A549 (cell line): ENCODE measurements at regions not wholly inside any gene's neighbourhood (a gene's known extent, or its start where the extent isn't known, plus 50 kb on each side); places are given as distances from the start of the nearest gene placed in this dataset.

ENCODE experiments used
- ATAC-seq, 2 experiments: fragments of 200-7000 bp in 1 of 2; fragments of >200 bp in 1 of 2; cut with Nextera tagmentation in 1 of 2; cut with Tn5 transposase in 1 of 2; 3 replicates each; pipeline versions ENCODE4 v1.8.0 to v1.9.1; 2018 to 2020; ENCODE audit warnings: mild to moderate bottlenecking in 1 of 2, moderate library complexity in 1 of 2
- CTCF ChIA-PET: fragments of 300-600 bp; sonication (Branson Sonifier 250); formaldehyde crosslinking; extraction: SDS; loops from one replicate; lab custom pipeline; 2021; ENCODE audit warnings: antibody characterized with exemption, inconsistent platforms; lab: Yijun Ruan, JAX
- POLR2A ChIA-PET: fragments of 350-600 bp; formaldehyde crosslinking; extraction: SDS; loops from one replicate; lab custom pipeline; 2021; ENCODE audit warnings: antibody characterized with exemption, inconsistent platforms; lab: Yijun Ruan, JAX
- DNase-seq, 2 experiments: peaks; one replicate each; pipeline versions ENCODE4 v3.0.0 to v3.0.0-alpha.2; 2011 to 2016; ENCODE audit warnings: low read depth in 1 of 2, low spot score in 1 of 2
- FAIRE-seq: peaks from 2 replicates; lab custom pipeline; 2011; peaks lifted over from hg19 to GRCh38; lab: Jason Lieb, UNC
- H3K27ac ChIP-seq, 2 experiments: fragments of >200 bp; sonication (Bioruptor Twin); formaldehyde crosslinking; 3 replicates each; pipeline ENCODE4 v1.5.1; 2016 to 2017
- H3K4me1 ChIP-seq: fragments of >200 bp; sonication (Bioruptor Twin); formaldehyde crosslinking; 3 replicates; pipeline ENCODE4 v1.6.1; 2016
- H3K4me2 ChIP-seq: fragments of >200 bp; sonication (Bioruptor Twin); formaldehyde crosslinking; 3 replicates; pipeline ENCODE4 v1.6.1; 2016
- H3K4me3 ChIP-seq: fragments of >200 bp; sonication (Bioruptor Twin); formaldehyde crosslinking; 3 replicates; pipeline ENCODE4 v1.5.1; 2016
- H3K9me3 ChIP-seq: fragments of >200 bp; sonication (Bioruptor Twin); formaldehyde crosslinking; 3 replicates; pipeline ENCODE4 v1.6.1; 2016
- CEBPB ChIP-seq, 2 experiments: fragments of >200 bp in 1 of 2; sonication (Bioruptor Twin) in 1 of 2; formaldehyde crosslinking in 1 of 2; IDR thresholded peaks; 2 replicates each; pipeline ENCODE4 v1.6.1; 2012 to 2016
- EP300 ChIP-seq, 2 experiments: fragments of >200 bp; sonication (Bioruptor Twin); formaldehyde crosslinking; IDR thresholded peaks; 2 replicates in 1 of 2; 3 replicates in 1 of 2; pipeline ENCODE4 v1.6.1; 2016 to 2017
- ESRRA ChIP-seq: fragments of 150-350 bp; IDR thresholded peaks from 2 replicates; pipeline ENCODE4 v1.6.1; 2014; ENCODE audit warnings: mild to moderate bottlenecking, low read length, borderline replicate concordance
- FOSB ChIP-seq: fragments of 250-450 bp; sonication (Bioruptor Pico); IDR thresholded peaks from 2 replicates; pipeline ENCODE4 v1.5.0; 2020; ENCODE audit warnings: mild to moderate bottlenecking, moderate library complexity
- GATA3 ChIP-seq: IDR thresholded peaks from 2 replicates; pipeline ENCODE4 v1.6.1; 2012; ENCODE audit warnings: borderline replicate concordance
- HOXB13 ChIP-seq: fragments of 250-450 bp; sonication (Bioruptor Pico); IDR thresholded peaks from 2 replicates; pipeline ENCODE4 v1.5.0; 2020; ENCODE audit warnings: low read depth, mild to moderate bottlenecking, moderate library complexity
- HOXB5 ChIP-seq: fragments of 250-450 bp; sonication (Bioruptor Pico); IDR thresholded peaks from 2 replicates; pipeline ENCODE4 v1.5.0; 2020; ENCODE audit warnings: mild to moderate bottlenecking, moderate library complexity
- MYC ChIP-seq: IDR thresholded peaks from 2 replicates; pipeline ENCODE4 v1.6.1; 2012; ENCODE audit warnings: mild to moderate bottlenecking, inconsistent platforms, low read length, improper control_type of control experiment, borderline replicate concordance
- PHF8 ChIP-seq: fragments of 200-600 bp; sonication (generic); IDR thresholded peaks from 2 replicates; pipeline ENCODE4 v1.6.1; 2016; ENCODE audit warnings: low read depth, mild to moderate bottlenecking, antibody characterized with exemption, moderate library complexity, borderline replicate concordance
- RAD21 ChIP-seq, 2 experiments: fragments of >200 bp in 1 of 2; sonication (Bioruptor Twin) in 1 of 2; formaldehyde crosslinking in 1 of 2; IDR thresholded peaks in 1 of 2; conservative IDR thresholded peaks in 1 of 2; 2 replicates in 1 of 2; 3 replicates in 1 of 2; pipeline ENCODE4 v1.6.1; 2012 to 2018; ENCODE audit warnings: inconsistent platforms in 1 of 2
- RFX5 ChIP-seq: fragments of 450-650 bp; IDR thresholded peaks from 2 replicates; pipeline ENCODE4 v1.7.1; 2014; ENCODE audit warnings: antibody characterized with exemption, mild to moderate bottlenecking, moderate library complexity
- RNF2 ChIP-seq: fragments of 200-600 bp; sonication (generic); IDR thresholded peaks from 2 replicates; pipeline ENCODE4 v1.6.1; 2016; ENCODE audit warnings: low read depth, mild to moderate bottlenecking, antibody characterized with exemption, moderate library complexity, borderline replicate concordance
- TP53 ChIP-seq: fragments of 250-450 bp; sonication (Bioruptor Pico); IDR thresholded peaks from 2 replicates; pipeline ENCODE4 v1.5.0; 2021; ENCODE audit warnings: mild to moderate bottlenecking, moderate library complexity
- ZFP36 ChIP-seq: fragments of 450-650 bp; IDR thresholded peaks from 2 replicates; pipeline ENCODE4 v1.6.1; 2014; ENCODE audit warnings: borderline replicate concordance; ENCODE audit not compliant: partially characterized antibody
- ZNF302 ChIP-seq: fragments of 250-450 bp; sonication (Bioruptor Pico); IDR thresholded peaks from 2 replicates; pipeline ENCODE4 v1.9.0; 2021; ENCODE audit warnings: inconsistent platforms, mild to moderate bottlenecking, moderate library complexity
- ZSCAN20 ChIP-seq: fragments of 250-450 bp; sonication (Bioruptor Pico); IDR thresholded peaks from 2 replicates; pipeline ENCODE4 v1.8.0; 2022; ENCODE audit warnings: mild to moderate bottlenecking, moderate library complexity
- WGBS: methylation state at CpG from one replicate; pipeline ENCODE4 v1.1.6; 2017; ENCODE audit errors: missing lambda C conversion rate; 5-methylcytosine and 5-hydroxymethylcytosine counted together
- TF ChIP-seq, protein P1 (sequence below): fragments of 150-350 bp; IDR thresholded peaks from 2 replicates; pipeline ENCODE4 v1.6.1; 2014; ENCODE audit warnings: low read depth, mild to moderate bottlenecking, low read length
- TF ChIP-seq, protein P2 (sequence below): fragments of 250-450 bp; sonication (Bioruptor Pico); IDR thresholded peaks from 2 replicates; pipeline ENCODE4 v1.5.0; 2021; ENCODE audit warnings: mild to moderate bottlenecking, moderate library complexity, borderline replicate concordance
- TF ChIP-seq, protein P3 (sequence below): fragments of 450-650 bp; IDR thresholded peaks from 2 replicates; pipeline ENCODE4 v1.6.1; 2014; ENCODE audit warnings: antibody characterized with exemption
- TF ChIP-seq, protein P4 (sequence below): fragments of >200 bp; sonication (Bioruptor Twin); formaldehyde crosslinking; IDR thresholded peaks from 3 replicates; pipeline ENCODE4 v1.5.1; 2016
- TF ChIP-seq, protein P5 (sequence below): IDR thresholded peaks from 2 replicates; pipeline ENCODE4 v1.6.1; 2012; ENCODE audit warnings: low read depth, borderline replicate concordance
- TF ChIP-seq, protein P6 (sequence below): IDR thresholded peaks from 2 replicates; pipeline ENCODE4 v1.6.1; 2012
- TF ChIP-seq, protein P7 (sequence below): fragments of 250-450 bp; sonication (Bioruptor Pico); IDR thresholded peaks from 2 replicates; pipeline ENCODE4 v1.5.0; 2020; ENCODE audit warnings: low read depth, mild to moderate bottlenecking, moderate library complexity

DNA sequence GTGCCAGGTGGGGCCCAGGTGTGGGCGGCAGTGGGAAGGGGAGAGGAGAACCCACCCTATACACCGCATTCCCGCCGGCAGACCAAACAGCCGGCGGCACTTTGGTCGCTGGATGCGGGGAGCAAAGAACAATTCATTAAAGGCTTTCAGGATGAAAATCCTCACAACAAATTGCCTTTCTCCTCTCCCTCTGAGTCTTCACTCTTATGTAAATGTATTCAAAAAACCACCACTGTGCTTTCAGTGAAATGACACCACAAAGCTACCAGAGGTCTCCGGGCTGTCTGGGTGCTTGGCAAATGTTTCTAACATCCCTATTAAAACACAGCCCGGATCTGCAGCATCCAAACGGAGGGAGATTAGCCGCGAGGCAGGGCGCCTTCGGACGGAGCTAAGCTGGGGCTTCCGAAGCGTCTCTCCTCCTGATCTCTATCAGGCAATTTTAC lies 171.8 kb upstream of the TBL1X start:
- 89% methylated on average over 17 of the region's 18 CpGs for WGBS
- Histone ChIP-seq H3K4me1 (no peaks in the 10 kb centered on the region), H3K27ac (no peak overlapping the region), H3K4me2 (no peak overlapping the region), H3K4me3 (no peak overlapping the region), H3K9me3 (no peaks in the 10 kb centered on the region)
- POLR2A ChIA-PET = no interaction called here
- CTCF ChIA-PET = interaction anchor here (1.6 kb wide), 1 partner anchor 20 kb away, joined by 4 read pairs; no protein-coding TSS in a partner anchor
- FAIRE-seq (no peak), DNase-seq (no peak), ATAC-seq (no peak)
- TF ChIP-seq, protein P1, sequence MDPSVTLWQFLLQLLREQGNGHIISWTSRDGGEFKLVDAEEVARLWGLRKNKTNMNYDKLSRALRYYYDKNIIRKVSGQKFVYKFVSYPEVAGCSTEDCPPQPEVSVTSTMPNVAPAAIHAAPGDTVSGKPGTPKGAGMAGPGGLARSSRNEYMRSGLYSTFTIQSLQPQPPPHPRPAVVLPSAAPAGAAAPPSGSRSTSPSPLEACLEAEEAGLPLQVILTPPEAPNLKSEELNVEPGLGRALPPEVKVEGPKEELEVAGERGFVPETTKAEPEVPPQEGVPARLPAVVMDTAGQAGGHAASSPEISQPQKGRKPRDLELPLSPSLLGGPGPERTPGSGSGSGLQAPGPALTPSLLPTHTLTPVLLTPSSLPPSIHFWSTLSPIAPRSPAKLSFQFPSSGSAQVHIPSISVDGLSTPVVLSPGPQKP = no peak
- TF ChIP-seq RFX5 = no peak
- TF ChIP-seq ZNF302 = no peak
- TF ChIP-seq FOSB = no peak

DNA sequence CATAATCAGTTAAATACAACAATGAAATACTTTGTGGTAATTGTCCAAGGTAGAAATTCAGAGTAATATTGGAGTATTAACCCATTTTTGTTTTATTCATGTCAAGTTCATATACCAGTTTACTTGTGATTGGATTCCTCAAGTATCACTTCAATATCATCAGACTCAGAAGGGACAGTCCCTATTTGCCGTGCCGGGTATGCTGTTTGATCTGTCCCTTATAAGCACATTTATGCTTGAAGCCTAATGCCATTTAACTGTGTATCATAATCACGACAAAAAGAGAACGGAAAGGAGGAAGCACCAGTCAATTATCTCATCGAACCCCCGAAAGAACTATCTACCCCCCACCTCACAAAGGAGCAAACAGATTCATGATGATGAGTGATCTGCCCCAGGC lies 171.0 kb upstream of the TBL1X start:
- Histone ChIP-seq H3K4me2 (no peak overlapping the region), H3K27ac (no peak overlapping the region), H3K4me3 (no peak overlapping the region), H3K4me1 (no peaks in the 10 kb centered on the region), H3K9me3 (no peaks in the 10 kb centered on the region)
- WGBS = 49% methylated on average over 6 of the region's 6 CpGs
- ChIA-PET POLR2A (no interaction called here), CTCF (no interaction called here)
- FAIRE-seq = no peak
- TF ChIP-seq ZSCAN20 = no peak
- ATAC-seq = no peak
- DNase-seq = no peak

DNA sequence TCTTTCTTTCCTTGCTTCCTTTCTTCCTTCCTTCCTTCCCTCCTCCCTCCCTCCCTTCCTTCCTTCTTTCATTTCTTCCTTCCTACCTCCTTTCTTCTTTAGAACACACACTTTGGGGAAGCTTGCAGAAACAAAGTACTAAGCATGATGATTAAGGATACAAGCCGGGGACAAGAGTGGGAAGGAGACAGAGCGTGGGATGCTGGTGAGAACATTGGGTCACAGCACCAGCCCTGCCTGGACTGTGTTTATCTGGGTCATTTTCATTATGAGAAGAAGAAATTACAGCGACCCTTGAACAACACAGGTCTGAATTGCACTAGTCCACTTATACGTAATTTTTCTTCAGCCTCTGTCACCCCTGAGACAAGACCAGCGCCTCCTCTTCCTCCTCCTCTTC lies 169.3 kb upstream of the TBL1X start:
- Histone ChIP-seq H3K4me3 (no peak overlapping the region), H3K4me1 (no peaks in the 10 kb centered on the region), H3K9me3 (no peaks in the 10 kb centered on the region), H3K4me2 (no peak overlapping the region), H3K27ac (no peak overlapping the region)
- DNase-seq (no peak), ATAC-seq (no peak), FAIRE-seq (no peak)
- 74% methylated on average over 5 of the region's 5 CpGs for WGBS
- no peak for TF ChIP-seq CEBPB (IDR thresholded peaks at IDR 0.05)
- no peak for TF ChIP-seq ESRRA
- TF ChIP-seq RAD21 (conservative IDR thresholded peaks at IDR 0.05 in 1 of 2, IDR thresholded peaks at IDR 0.05 in 1 of 2) = no peak
- TF ChIP-seq RNF2 = no peak
- no peak for TF ChIP-seq HOXB5 (CRISPR knock-in tag)
- no peak for TF ChIP-seq ZSCAN20
- no peak for TF ChIP-seq GATA3
- no peak for TF ChIP-seq HOXB13 (CRISPR knock-in tag)
- no peak for TF ChIP-seq EP300 (IDR thresholded peaks at IDR 0.05)
- no peak for TF ChIP-seq MYC
- no peak for TF ChIP-seq ZNF302
- TF ChIP-seq, protein P2, sequence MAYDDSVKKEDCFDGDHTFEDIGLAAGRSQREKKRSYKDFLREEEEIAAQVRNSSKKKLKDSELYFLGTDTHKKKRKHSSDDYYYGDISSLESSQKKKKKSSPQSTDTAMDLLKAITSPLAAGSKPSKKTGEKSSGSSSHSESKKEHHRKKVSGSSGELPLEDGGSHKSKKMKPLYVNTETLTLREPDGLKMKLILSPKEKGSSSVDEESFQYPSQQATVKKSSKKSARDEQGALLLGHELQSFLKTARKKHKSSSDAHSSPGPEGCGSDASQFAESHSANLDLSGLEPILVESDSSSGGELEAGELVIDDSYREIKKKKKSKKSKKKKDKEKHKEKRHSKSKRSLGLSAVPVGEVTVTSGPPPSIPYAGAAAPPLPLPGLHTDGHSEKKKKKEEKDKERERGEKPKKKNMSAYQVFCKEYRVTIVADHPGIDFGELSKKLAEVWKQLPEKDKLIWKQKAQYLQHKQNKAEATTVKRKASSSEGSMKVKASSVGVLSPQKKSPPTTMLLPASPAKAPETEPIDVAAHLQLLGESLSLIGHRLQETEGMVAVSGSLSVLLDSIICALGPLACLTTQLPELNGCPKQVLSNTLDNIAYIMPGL (CRISPR knock-in tag) = no peak
- no peak for TF ChIP-seq ZFP36
- ChIA-PET POLR2A (no interaction called here), CTCF (interaction anchor here (0.6 kb wide), 1 partner anchor 77 kb away, joined by 3 read pairs; no protein-coding TSS in a partner anchor)

DNA sequence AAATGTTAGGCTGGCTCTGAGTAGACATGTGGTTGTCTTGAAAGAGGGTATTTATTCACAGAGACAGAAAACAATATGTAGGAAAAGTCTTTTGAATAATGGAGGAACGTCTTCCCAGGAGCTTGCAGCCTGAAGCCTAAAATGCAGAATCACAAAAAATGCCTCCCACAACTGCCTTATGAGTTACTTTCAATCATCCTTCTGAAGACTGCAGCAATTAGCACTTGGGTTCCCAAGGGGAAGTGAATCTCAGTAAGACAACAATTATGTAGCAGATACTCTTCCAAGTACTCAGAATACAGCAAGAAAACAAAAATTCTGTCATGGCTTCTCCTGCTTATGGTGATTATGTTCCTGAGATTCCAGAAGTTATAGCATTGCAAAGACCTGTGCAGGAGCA lies 166.6 kb upstream of the TBL1X start:
- ChIA-PET POLR2A (no interaction called here), CTCF (interaction anchor here (0.5 kb wide), 1 partner anchor 1839 kb away, joined by 3 read pairs; no protein-coding TSS in a partner anchor)
- DNase-seq (no peak), ATAC-seq (no peak), FAIRE-seq (no peak)
- H3K4me2 ChIP-seq = no peak overlapping the region
- H3K27ac ChIP-seq = no peak overlapping the region
- no peaks in the 10 kb centered on the region for H3K9me3 ChIP-seq
- H3K4me1 ChIP-seq = no peaks in the 10 kb centered on the region
- 53% methylated on average over 1 of the region's 1 CpG for WGBS
- H3K4me3 ChIP-seq = no peak overlapping the region
- TF ChIP-seq PHF8 (no peak), TP53 (CRISPR knock-in tag) (no peak)
- TF ChIP-seq, protein P3, sequence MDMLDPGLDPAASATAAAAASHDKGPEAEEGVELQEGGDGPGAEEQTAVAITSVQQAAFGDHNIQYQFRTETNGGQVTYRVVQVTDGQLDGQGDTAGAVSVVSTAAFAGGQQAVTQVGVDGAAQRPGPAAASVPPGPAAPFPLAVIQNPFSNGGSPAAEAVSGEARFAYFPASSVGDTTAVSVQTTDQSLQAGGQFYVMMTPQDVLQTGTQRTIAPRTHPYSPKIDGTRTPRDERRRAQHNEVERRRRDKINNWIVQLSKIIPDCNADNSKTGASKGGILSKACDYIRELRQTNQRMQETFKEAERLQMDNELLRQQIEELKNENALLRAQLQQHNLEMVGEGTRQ = no peak
- TF ChIP-seq, protein P4, sequence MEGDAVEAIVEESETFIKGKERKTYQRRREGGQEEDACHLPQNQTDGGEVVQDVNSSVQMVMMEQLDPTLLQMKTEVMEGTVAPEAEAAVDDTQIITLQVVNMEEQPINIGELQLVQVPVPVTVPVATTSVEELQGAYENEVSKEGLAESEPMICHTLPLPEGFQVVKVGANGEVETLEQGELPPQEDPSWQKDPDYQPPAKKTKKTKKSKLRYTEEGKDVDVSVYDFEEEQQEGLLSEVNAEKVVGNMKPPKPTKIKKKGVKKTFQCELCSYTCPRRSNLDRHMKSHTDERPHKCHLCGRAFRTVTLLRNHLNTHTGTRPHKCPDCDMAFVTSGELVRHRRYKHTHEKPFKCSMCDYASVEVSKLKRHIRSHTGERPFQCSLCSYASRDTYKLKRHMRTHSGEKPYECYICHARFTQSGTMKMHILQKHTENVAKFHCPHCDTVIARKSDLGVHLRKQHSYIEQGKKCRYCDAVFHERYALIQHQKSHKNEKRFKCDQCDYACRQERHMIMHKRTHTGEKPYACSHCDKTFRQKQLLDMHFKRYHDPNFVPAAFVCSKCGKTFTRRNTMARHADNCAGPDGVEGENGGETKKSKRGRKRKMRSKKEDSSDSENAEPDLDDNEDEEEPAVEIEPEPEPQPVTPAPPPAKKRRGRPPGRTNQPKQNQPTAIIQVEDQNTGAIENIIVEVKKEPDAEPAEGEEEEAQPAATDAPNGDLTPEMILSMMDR = no peak
- TF ChIP-seq, protein P5, sequence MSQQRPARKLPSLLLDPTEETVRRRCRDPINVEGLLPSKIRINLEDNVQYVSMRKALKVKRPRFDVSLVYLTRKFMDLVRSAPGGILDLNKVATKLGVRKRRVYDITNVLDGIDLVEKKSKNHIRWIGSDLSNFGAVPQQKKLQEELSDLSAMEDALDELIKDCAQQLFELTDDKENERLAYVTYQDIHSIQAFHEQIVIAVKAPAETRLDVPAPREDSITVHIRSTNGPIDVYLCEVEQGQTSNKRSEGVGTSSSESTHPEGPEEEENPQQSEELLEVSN = no peak
- TF ChIP-seq, protein P6, sequence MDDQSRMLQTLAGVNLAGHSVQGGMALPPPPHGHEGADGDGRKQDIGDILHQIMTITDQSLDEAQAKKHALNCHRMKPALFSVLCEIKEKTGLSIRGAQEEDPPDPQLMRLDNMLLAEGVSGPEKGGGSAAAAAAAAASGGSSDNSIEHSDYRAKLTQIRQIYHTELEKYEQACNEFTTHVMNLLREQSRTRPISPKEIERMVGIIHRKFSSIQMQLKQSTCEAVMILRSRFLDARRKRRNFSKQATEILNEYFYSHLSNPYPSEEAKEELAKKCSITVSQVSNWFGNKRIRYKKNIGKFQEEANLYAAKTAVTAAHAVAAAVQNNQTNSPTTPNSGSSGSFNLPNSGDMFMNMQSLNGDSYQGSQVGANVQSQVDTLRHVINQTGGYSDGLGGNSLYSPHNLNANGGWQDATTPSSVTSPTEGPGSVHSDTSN = no peak
- TF ChIP-seq, protein P7, sequence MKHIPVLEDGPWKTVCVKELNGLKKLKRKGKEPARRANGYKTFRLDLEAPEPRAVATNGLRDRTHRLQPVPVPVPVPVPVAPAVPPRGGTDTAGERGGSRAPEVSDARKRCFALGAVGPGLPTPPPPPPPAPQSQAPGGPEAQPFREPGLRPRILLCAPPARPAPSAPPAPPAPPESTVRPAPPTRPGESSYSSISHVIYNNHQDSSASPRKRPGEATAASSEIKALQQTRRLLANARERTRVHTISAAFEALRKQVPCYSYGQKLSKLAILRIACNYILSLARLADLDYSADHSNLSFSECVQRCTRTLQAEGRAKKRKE (CRISPR knock-in tag) = no peak
